T-helper 17 cell (primary cell): ENCODE measurements at regions not wholly inside any gene's neighbourhood (a gene's known extent, or its start where the extent isn't known, plus 50 kb on each side); places are given as distances from the start of the nearest gene placed in this dataset.

Experiments used
- ATAC-seq: fragments of 150-1000 bp; cut with Tn5 transposase; 2 replicates; pipeline ENCODE4 v1.10.0; 2021; ENCODE audit warnings: mild to moderate bottlenecking, moderate library complexity
- DNase-seq, 3 donors: peaks; one replicate each; pipeline versions ENCODE4 v3.0.0 to v3.0.0-alpha.2; 2020 to 2021
- H3K9me3 ChIP-seq: one replicate; pipeline ENCODE4 v1.7.0; 2013; ENCODE audit warnings: low read length, mild to moderate bottlenecking; ENCODE audit not compliant: control insufficient read depth, poor library complexity, severe bottlenecking
- H3K27ac Mint-ChIP-seq: one replicate; pipeline ENCODE4 v1.8.0; 2022; ENCODE audit warnings: mild to moderate bottlenecking, moderate library complexity, mixed read lengths
- H3K27me3 Mint-ChIP-seq: one replicate; pipeline ENCODE4 v1.8.0; 2022; ENCODE audit warnings: mixed read lengths
- H3K36me3 Mint-ChIP-seq: one replicate; pipeline ENCODE4 v1.8.0; 2022; ENCODE audit warnings: low read depth, mixed read lengths
- H3K4me1 Mint-ChIP-seq: one replicate; pipeline ENCODE4 v1.8.0; 2022; ENCODE audit warnings: mild to moderate bottlenecking, mixed read lengths
- H3K4me3 Mint-ChIP-seq: one replicate; pipeline ENCODE4 v1.8.0; 2022; ENCODE audit warnings: mild to moderate bottlenecking, moderate library complexity, mixed read lengths

GRCh38 chr21:25139414-25139813 is 467.9 kb downstream of the MRPL39 start:
- Mint-ChIP-seq H3K36me3 (no peaks in the 10 kb centered on the region), H3K27ac (no peak overlapping the region), H3K4me3 (no peak overlapping the region), H3K4me1 (no peaks in the 10 kb centered on the region), H3K27me3 (no peaks in the 10 kb centered on the region)
- H3K9me3 ChIP-seq, result no peaks in the 10 kb centered on the region
- ATAC-seq, result no peak
- no peak for DNase-seq

- ATAC-seq, result no peak
- Mint-ChIP-seq H3K4me1 (no peaks in the 10 kb centered on the region), H3K4me3 (no peak overlapping the region), H3K27ac (no peak overlapping the region), H3K36me3 (no peaks in the 10 kb centered on the region), H3K27me3 (no peaks in the 10 kb centered on the region)
- DNase-seq, result no peak
- H3K9me3 ChIP-seq, result no peaks in the 10 kb centered on the region
These were observed 473.3 kb downstream of the MRPL39 start for GRCh38 chr21:25133939-25134338.

GRCh38 chr21:25127811-25128210 is 479.5 kb downstream of the MRPL39 start:
- H3K27ac Mint-ChIP-seq, result no peak overlapping the region
- H3K9me3 ChIP-seq, result no peaks in the 10 kb centered on the region
- ATAC-seq, result no peak
- H3K36me3 Mint-ChIP-seq, result no peaks in the 10 kb centered on the region
- H3K4me1 Mint-ChIP-seq, result peaks cover 2% of the 10 kb centered on the region
- no peak for DNase-seq
- no peaks in the 10 kb centered on the region for H3K27me3 Mint-ChIP-seq
- no peak overlapping the region for H3K4me3 Mint-ChIP-seq

- no peaks in the 10 kb centered on the region for H3K9me3 ChIP-seq
- peaks cover 2% of the 10 kb centered on the region for H3K4me1 Mint-ChIP-seq
- H3K27me3 Mint-ChIP-seq, result no peaks in the 10 kb centered on the region
- DNase-seq, result no peak
- no peak overlapping the region for H3K4me3 Mint-ChIP-seq
- ATAC-seq, result no peak
- no peaks in the 10 kb centered on the region for H3K36me3 Mint-ChIP-seq
- H3K27ac Mint-ChIP-seq, result no peak overlapping the region
These were observed 480.3 kb downstream of the MRPL39 start for GRCh38 chr21:25127007-25127406.

GRCh38 chr21:25126564-25126963 is 480.7 kb downstream of the MRPL39 start:
- no peaks in the 10 kb centered on the region for H3K9me3 ChIP-seq
- H3K36me3 Mint-ChIP-seq, result no peaks in the 10 kb centered on the region
- ATAC-seq (no peak), DNase-seq (no peak)
- peaks cover 2% of the 10 kb centered on the region for H3K4me1 Mint-ChIP-seq
- no peaks in the 10 kb centered on the region for H3K27me3 Mint-ChIP-seq
- H3K27ac Mint-ChIP-seq, result no peak overlapping the region
- H3K4me3 Mint-ChIP-seq, result no peak overlapping the region

- H3K4me3 Mint-ChIP-seq, result no peak overlapping the region
- H3K4me1 Mint-ChIP-seq, result no peaks in the 10 kb centered on the region
- H3K36me3 Mint-ChIP-seq, result no peaks in the 10 kb centered on the region
- H3K9me3 ChIP-seq, result no peaks in the 10 kb centered on the region
- DNase-seq (no peak), ATAC-seq (no peak)
- no peaks in the 10 kb centered on the region for H3K27me3 Mint-ChIP-seq
- H3K27ac Mint-ChIP-seq, result no peak overlapping the region
These were observed 488.6 kb downstream of the MRPL39 start for GRCh38 chr21:25118648-25119047.

GRCh38 chr21:25115021-25115420 is 492.3 kb downstream of the MRPL39 start:
- no peaks in the 10 kb centered on the region for H3K9me3 ChIP-seq
- H3K4me1 Mint-ChIP-seq, result no peaks in the 10 kb centered on the region
- ATAC-seq (no peak), DNase-seq (no peak)
- no peak overlapping the region for H3K4me3 Mint-ChIP-seq
- no peaks in the 10 kb centered on the region for H3K36me3 Mint-ChIP-seq
- H3K27ac Mint-ChIP-seq, result no peak overlapping the region
- H3K27me3 Mint-ChIP-seq, result no peaks in the 10 kb centered on the region

GRCh38 chr21:25107708-25108107 is 499.6 kb downstream of the MRPL39 start:
- Mint-ChIP-seq H3K27ac (no peak overlapping the region), H3K27me3 (no peaks in the 10 kb centered on the region), H3K4me3 (no peak overlapping the region), H3K4me1 (no peaks in the 10 kb centered on the region), H3K36me3 (no peaks in the 10 kb centered on the region)
- no peak for DNase-seq
- no peak for ATAC-seq
- no peaks in the 10 kb centered on the region for H3K9me3 ChIP-seq

GRCh38 chr21:25103500-25104207 is 503.6 kb downstream of the MRPL39 start:
- no peak for ATAC-seq
- DNase-seq, result no peak
- no peak overlapping the region for H3K4me3 Mint-ChIP-seq
- no peaks in the 10 kb centered on the region for H3K36me3 Mint-ChIP-seq
- no peaks in the 10 kb centered on the region for H3K9me3 ChIP-seq
- H3K4me1 Mint-ChIP-seq, result no peaks in the 10 kb centered on the region
- H3K27me3 Mint-ChIP-seq, result no peaks in the 10 kb centered on the region
- no peak overlapping the region for H3K27ac Mint-ChIP-seq

GRCh38 chr21:25097648-25098047 is 509.6 kb downstream of the MRPL39 start:
- no peak overlapping the region for H3K27ac Mint-ChIP-seq
- H3K4me3 Mint-ChIP-seq, result no peak overlapping the region
- H3K9me3 ChIP-seq, result no peaks in the 10 kb centered on the region
- H3K36me3 Mint-ChIP-seq, result no peaks in the 10 kb centered on the region
- no peaks in the 10 kb centered on the region for H3K27me3 Mint-ChIP-seq
- no peaks in the 10 kb centered on the region for H3K4me1 Mint-ChIP-seq
- ATAC-seq, result no peak
- no peak for DNase-seq

GRCh38 chr21:25094695-25095094 is 512.6 kb downstream of the MRPL39 start:
- Mint-ChIP-seq H3K4me1 (no peaks in the 10 kb centered on the region), H3K27ac (no peak overlapping the region), H3K4me3 (no peak overlapping the region), H3K36me3 (no peaks in the 10 kb centered on the region), H3K27me3 (no peaks in the 10 kb centered on the region)
- ATAC-seq (no peak), DNase-seq (no peak)
- no peaks in the 10 kb centered on the region for H3K9me3 ChIP-seq

GRCh38 chr21:25092441-25093011 is 514.8 kb downstream of the MRPL39 start:
- Mint-ChIP-seq H3K27ac (no peak overlapping the region), H3K4me1 (no peaks in the 10 kb centered on the region), H3K4me3 (no peak overlapping the region), H3K27me3 (no peaks in the 10 kb centered on the region), H3K36me3 (no peaks in the 10 kb centered on the region)
- ATAC-seq, result no peak
- no peaks in the 10 kb centered on the region for H3K9me3 ChIP-seq
- no peak for DNase-seq

GRCh38 chr21:25081096-25081495 is 526.2 kb downstream of the MRPL39 start:
- no peaks in the 10 kb centered on the region for H3K9me3 ChIP-seq
- Mint-ChIP-seq H3K4me1 (no peaks in the 10 kb centered on the region), H3K36me3 (no peaks in the 10 kb centered on the region), H3K27ac (no peak overlapping the region), H3K27me3 (no peaks in the 10 kb centered on the region), H3K4me3 (no peak overlapping the region)
- DNase-seq (no peak), ATAC-seq (no peak)

GRCh38 chr21:25080661-25081060 is 526.6 kb downstream of the MRPL39 start:
- H3K9me3 ChIP-seq, result no peaks in the 10 kb centered on the region
- Mint-ChIP-seq H3K27me3 (no peaks in the 10 kb centered on the region), H3K4me3 (no peak overlapping the region), H3K4me1 (no peaks in the 10 kb centered on the region), H3K27ac (no peak overlapping the region), H3K36me3 (no peaks in the 10 kb centered on the region)
- DNase-seq (no peak), ATAC-seq (no peak)
